ENCODE measurements at regions not wholly inside any gene's neighbourhood (a gene's known extent, or its start where the extent isn't known, plus 50 kb on each side); places are given as distances from the start of the nearest gene placed in this dataset.
"Not testable (repeated sequence)": the region's sequence is repeated elsewhere in the genome, so short reads cannot be mapped to it uniquely, and the experiment has no call there.

GRCh38 chr5:63894690-63895089, 67.6 kb downstream of the HTR1A start:
- DNase-seq (ENCODE audit: low read depth, low spot score) = no peak

GRCh38 chr5:63878788-63879187, 83.5 kb downstream of the HTR1A start:
- DNase-seq (ENCODE audit: low read depth, low spot score) = no peak

- no peak for DNase-seq (ENCODE audit: low read depth, low spot score)
Observed at GRCh38 chr5:63877961-63878360, 84.3 kb downstream of the HTR1A start.

GRCh38 chr5:63860379-63860778, 101.9 kb downstream of the HTR1A start:
- no peak for DNase-seq (ENCODE audit: low read depth, low spot score)

- DNase-seq (ENCODE audit: low read depth, low spot score) = no peak
Observed at GRCh38 chr5:63854076-63854475, 108.2 kb downstream of the HTR1A start.

- DNase-seq (ENCODE audit: low read depth, low spot score) = no peak
Observed at GRCh38 chr5:63843190-63843589, 119.1 kb downstream of the HTR1A start.

- no peak for DNase-seq (ENCODE audit: low read depth, low spot score)
Observed at GRCh38 chr5:63837437-63837836, 124.8 kb downstream of the HTR1A start.

GRCh38 chr5:63831381-63831780, 130.9 kb downstream of the HTR1A start:
- DNase-seq (ENCODE audit: low read depth, low spot score) = no peak

GRCh38 chr5:63825984-63826383, 136.3 kb downstream of the HTR1A start:
- DNase-seq (ENCODE audit: low read depth, low spot score) = no peak

- DNase-seq (ENCODE audit: low read depth, low spot score) = no peak
Observed at GRCh38 chr5:63823583-63823982, 138.7 kb downstream of the HTR1A start.

- DNase-seq (ENCODE audit: low read depth, low spot score) = no peak
Observed at GRCh38 chr5:63822614-63823013, 139.6 kb downstream of the HTR1A start.

GRCh38 chr5:63820577-63820976, 141.7 kb downstream of the HTR1A start:
- no peak for DNase-seq (ENCODE audit: low read depth, low spot score)

GRCh38 chr5:63812693-63813092, 149.6 kb downstream of the HTR1A start:
- no peak for DNase-seq (ENCODE audit: low read depth, low spot score)

- no peak for DNase-seq (ENCODE audit: low read depth, low spot score)
Observed at GRCh38 chr5:63811961-63812360, 150.3 kb downstream of the HTR1A start.

GRCh38 chr5:63811286-63811685, 151.0 kb downstream of the HTR1A start:
- DNase-seq (ENCODE audit: low read depth, low spot score) = no peak

GRCh38 chr5:63805151-63805550, 157.1 kb downstream of the HTR1A start:
- no peak for DNase-seq (ENCODE audit: low read depth, low spot score)

- DNase-seq (ENCODE audit: low read depth, low spot score) = no peak
Observed at GRCh38 chr5:63803165-63803564, 159.1 kb downstream of the HTR1A start.

GRCh38 chr5:63794979-63795378, 167.3 kb downstream of the HTR1A start:
- DNase-seq (ENCODE audit: low read depth, low spot score) = no peak

GRCh38 chr5:63794296-63794695, 167.9 kb downstream of the HTR1A start:
- DNase-seq (ENCODE audit: low read depth, low spot score) = no peak

GRCh38 chr5:63774939-63775338, 187.3 kb downstream of the HTR1A start:
- no peak for DNase-seq (ENCODE audit: low read depth, low spot score)

GRCh38 chr5:63768221-63768620, 194.0 kb downstream of the HTR1A start:
- DNase-seq (ENCODE audit: low read depth, low spot score) = no peak

GRCh38 chr5:63760965-63761364, 201.3 kb downstream of the HTR1A start:
- no peak for DNase-seq (ENCODE audit: low read depth, low spot score)

GRCh38 chr5:63743096-63743798, 219.0 kb downstream of the HTR1A start:
- DNase-seq (ENCODE audit: low read depth, low spot score) = no peak

GRCh38 chr5:63732880-63733279, 229.4 kb downstream of the HTR1A start:
- DNase-seq (ENCODE audit: low read depth, low spot score) = not testable (repeated sequence)

Measured in astrocyte of the hippocampus (primary cell).